GM13977 (cell line): ENCODE measurements at regions not wholly inside any gene's neighbourhood (a gene's known extent, or its start where the extent isn't known, plus 50 kb on each side); places are given as distances from the start of the nearest gene placed in this dataset.

Experiments used
- DNase-seq: peaks from one replicate; pipeline ENCODE4 v3.0.0; 2012; ENCODE audit warnings: low spot score
- in situ Hi-C: fragments of 300-500 bp; cut with MboI; formaldehyde crosslinking; loops from one replicate; pipeline ENCODE4 v1.12.0; 2022; ENCODE audit warnings: low sequenced_read_pairs, low pct_unique_long_range_greater_than_20kb, mixed read lengths, inconsistent platforms; ENCODE audit not compliant: unreplicated experiment
- TF ChIP-seq, protein P1 (sequence below): IDR thresholded peaks from 2 replicates; pipeline ENCODE4 v1.5.1; 2012; ENCODE audit warnings: mild to moderate bottlenecking, control low read depth; ENCODE audit not compliant: insufficient read depth; ENCODE audit errors: extremely low read depth, missing control alignments

GRCh38 chr11:112459001-112459400 lies 198.3 kb upstream of the PLET1 start:
- DNase-seq = no peak
- in situ Hi-C loops = no loop called here
- TF ChIP-seq, protein P1, sequence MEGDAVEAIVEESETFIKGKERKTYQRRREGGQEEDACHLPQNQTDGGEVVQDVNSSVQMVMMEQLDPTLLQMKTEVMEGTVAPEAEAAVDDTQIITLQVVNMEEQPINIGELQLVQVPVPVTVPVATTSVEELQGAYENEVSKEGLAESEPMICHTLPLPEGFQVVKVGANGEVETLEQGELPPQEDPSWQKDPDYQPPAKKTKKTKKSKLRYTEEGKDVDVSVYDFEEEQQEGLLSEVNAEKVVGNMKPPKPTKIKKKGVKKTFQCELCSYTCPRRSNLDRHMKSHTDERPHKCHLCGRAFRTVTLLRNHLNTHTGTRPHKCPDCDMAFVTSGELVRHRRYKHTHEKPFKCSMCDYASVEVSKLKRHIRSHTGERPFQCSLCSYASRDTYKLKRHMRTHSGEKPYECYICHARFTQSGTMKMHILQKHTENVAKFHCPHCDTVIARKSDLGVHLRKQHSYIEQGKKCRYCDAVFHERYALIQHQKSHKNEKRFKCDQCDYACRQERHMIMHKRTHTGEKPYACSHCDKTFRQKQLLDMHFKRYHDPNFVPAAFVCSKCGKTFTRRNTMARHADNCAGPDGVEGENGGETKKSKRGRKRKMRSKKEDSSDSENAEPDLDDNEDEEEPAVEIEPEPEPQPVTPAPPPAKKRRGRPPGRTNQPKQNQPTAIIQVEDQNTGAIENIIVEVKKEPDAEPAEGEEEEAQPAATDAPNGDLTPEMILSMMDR = no peak

DNA sequence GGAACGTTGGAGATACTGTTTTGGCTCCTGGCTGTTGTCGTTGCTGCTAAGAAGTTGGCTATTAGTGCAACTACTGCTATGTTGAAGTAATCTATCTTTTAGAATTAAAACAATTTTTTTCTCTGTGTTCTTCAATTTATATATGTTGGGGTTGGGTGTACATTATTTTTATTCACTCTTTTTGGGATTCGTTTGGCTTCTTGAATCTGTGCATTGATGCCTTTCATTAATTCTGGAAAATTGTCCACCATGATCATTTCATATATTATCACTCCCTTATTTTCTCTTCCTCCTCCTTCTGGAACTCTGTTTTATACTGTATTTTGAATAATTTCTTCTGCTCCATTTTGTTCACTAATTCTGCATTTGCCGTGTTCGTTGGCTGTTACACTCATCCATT lies 199.5 kb upstream of the PLET1 start:
- TF ChIP-seq, protein P1 = no peak
- in situ Hi-C loops = no loop called here

GRCh38 chr11:112464949-112465348 lies 204.3 kb upstream of the PLET1 start:
- DNase-seq = no peak
- in situ Hi-C loops = no loop called here
- TF ChIP-seq, protein P1 = no peak

More for the DNA sequence above, 199.5 kb upstream of the PLET1 start:
- DNase-seq = no peak

DNA sequence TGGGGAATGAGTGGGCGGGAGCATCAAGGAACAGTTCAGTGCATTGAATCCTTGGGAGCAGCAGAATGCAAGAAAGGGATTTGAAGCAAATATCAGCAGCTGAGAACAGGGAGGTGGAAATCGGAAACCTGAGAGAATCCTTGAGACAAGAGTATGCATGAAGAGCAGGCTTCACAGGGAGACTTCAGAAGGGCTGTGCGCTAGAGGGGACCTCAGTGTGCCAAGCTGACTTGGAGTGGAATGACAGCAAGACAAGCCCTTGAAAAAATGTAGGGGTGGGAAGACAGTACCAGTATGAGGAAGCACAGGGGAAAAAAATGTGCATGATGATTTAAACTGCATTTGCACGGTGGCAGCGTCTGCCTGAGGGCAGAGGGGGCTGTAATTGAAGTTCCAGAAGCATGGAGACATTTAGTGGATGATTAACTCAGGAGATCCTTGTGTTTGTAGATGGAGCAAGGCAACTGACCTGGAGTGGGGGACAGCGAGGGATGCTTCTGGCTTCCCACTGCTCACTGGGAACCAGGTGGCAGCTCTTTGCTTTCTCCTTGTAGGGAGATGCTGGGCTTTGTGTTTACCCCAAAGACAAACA lies 204.9 kb upstream of the PLET1 start:
- in situ Hi-C loops = no loop called here
- TF ChIP-seq, protein P1 = no peak
- no peak for DNase-seq

- DNase-seq = no peak
- TF ChIP-seq, protein P1 = no peak
- in situ Hi-C loops = no loop called here
Measured at GRCh38 chr11:112467721-112468120, 207.1 kb upstream of the PLET1 start.

- TF ChIP-seq, protein P1 = no peak
- in situ Hi-C loops = no loop called here
- DNase-seq = no peak
Measured at GRCh38 chr11:112469376-112469775, 208.7 kb upstream of the PLET1 start.
